Psoas muscle (tissue), 7 donors: ENCODE measurements at regions not wholly inside any gene's neighbourhood (a gene's known extent, or its start where the extent isn't known, plus 50 kb on each side); places are given as distances from the start of the nearest gene placed in this dataset.

ENCODE experiments used
- ATAC-seq, 4 donors: fragments of 200-7000 bp; cut with Tn5 transposase; one replicate each; pipeline ENCODE4 v1.9.1; 2020; ENCODE audit warnings: moderate library complexity in 3 of 4, mild to moderate bottlenecking in 2 of 4
- DNase-seq, 2 donors: peaks; one replicate each; pipeline ENCODE4 v3.0.0-alpha.2; 2020
- H3K27ac ChIP-seq: fragments of 200-600 bp; one replicate; pipeline ENCODE4 v1.8.0; 2022
- H3K27me3 ChIP-seq, 3 donors: fragments of 200-600 bp in 1 of 3; one replicate each; pipeline versions ENCODE4 v1.6.1 to v1.8.0; 2013 to 2022; ENCODE audit warnings: low read length in 2 of 3, mild to moderate bottlenecking in 2 of 3, moderate library complexity in 1 of 3; ENCODE audit not compliant: insufficient read depth in 3 of 3
- H3K36me3 ChIP-seq, 2 donors: fragments of 200-600 bp in 1 of 2; one replicate each; pipeline versions ENCODE4 v1.6.1 to v1.8.0; 2013 to 2022; ENCODE audit warnings: low read depth in 1 of 2, mild to moderate bottlenecking in 1 of 2, moderate library complexity in 1 of 2; ENCODE audit not compliant: insufficient read depth in 1 of 2
- H3K4me1 ChIP-seq: fragments of 200-600 bp; one replicate; pipeline ENCODE4 v1.8.0; 2022
- H3K4me3 ChIP-seq: fragments of 200-600 bp; one replicate; pipeline ENCODE4 v1.8.0; 2022; ENCODE audit warnings: mild to moderate bottlenecking
- H3K9me3 ChIP-seq: fragments of 200-600 bp; one replicate; pipeline ENCODE4 v1.8.0; 2022
- WGBS, 3 donors: extraction: QIAGEN DNeasy Blood & Tissue Kit; methylation state at CpG; one replicate each; pipeline versions ENCODE4 v1.1.6 to v1.1.7; 2013; 5-methylcytosine and 5-hydroxymethylcytosine counted together
- intact Hi-C, 2 donors: fragments of 100-400 bp; cut with DNase I; formaldehyde crosslinking; loops; one replicate each; pipeline versions ENCODE4 v1.11.0 to v1.14.2; 2022
- TF ChIP-seq, protein P1 (sequence below): fragments of 200-600 bp; IDR thresholded peaks from one replicate; pipeline ENCODE4 v1.8.0; 2022; ENCODE audit warnings: antibody characterized with exemption
- donor health status: healthy with polysubstance abuse.
- donor health status: DM: no; HTN: no; CAD: no; lungs with moderate emphysema.
- donor health status: Bipolar disorder and iron deficiency.
- donor health status: healthy.
- donor health status: DM: yes; HTN: yes; CAD: no.
- donor health status: DM: no; HTN: no; CAD: no.
- donor health status: DM: yes; HTN: yes; CAD: no.

DNA sequence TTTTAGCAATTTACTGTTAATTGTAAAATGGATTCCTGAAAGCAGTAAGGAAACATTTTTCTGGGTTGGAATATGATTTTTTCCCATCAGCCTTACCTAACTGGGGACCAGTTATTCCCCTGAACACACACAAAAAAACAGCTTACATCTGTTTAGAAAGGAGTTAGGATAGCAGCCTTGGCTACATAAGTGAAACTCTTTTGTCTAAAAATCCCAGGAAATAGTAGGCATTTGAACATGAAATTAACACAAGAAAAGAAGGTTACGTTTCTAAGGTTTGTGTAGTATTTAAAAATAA, 696.2 kb upstream of the MARCKS start:
- WGBS, 3 donors: 76 to 89% (median 80%) methylated on average over 1 of the region's 1 CpG
- intact Hi-C loops: no loop called here
- no peaks in the 10 kb centered on the region for H3K27me3 ChIP-seq
- DNase-seq (no peak), ATAC-seq (no peak)
- no peaks in the 10 kb centered on the region for H3K9me3 ChIP-seq
- no peak overlapping the region for H3K27ac ChIP-seq
- TF ChIP-seq, protein P1, sequence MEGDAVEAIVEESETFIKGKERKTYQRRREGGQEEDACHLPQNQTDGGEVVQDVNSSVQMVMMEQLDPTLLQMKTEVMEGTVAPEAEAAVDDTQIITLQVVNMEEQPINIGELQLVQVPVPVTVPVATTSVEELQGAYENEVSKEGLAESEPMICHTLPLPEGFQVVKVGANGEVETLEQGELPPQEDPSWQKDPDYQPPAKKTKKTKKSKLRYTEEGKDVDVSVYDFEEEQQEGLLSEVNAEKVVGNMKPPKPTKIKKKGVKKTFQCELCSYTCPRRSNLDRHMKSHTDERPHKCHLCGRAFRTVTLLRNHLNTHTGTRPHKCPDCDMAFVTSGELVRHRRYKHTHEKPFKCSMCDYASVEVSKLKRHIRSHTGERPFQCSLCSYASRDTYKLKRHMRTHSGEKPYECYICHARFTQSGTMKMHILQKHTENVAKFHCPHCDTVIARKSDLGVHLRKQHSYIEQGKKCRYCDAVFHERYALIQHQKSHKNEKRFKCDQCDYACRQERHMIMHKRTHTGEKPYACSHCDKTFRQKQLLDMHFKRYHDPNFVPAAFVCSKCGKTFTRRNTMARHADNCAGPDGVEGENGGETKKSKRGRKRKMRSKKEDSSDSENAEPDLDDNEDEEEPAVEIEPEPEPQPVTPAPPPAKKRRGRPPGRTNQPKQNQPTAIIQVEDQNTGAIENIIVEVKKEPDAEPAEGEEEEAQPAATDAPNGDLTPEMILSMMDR: no peak
- H3K36me3 ChIP-seq: no peaks in the 10 kb centered on the region
- H3K4me1 ChIP-seq: no peaks in the 10 kb centered on the region
- no peak overlapping the region for H3K4me3 ChIP-seq

DNA sequence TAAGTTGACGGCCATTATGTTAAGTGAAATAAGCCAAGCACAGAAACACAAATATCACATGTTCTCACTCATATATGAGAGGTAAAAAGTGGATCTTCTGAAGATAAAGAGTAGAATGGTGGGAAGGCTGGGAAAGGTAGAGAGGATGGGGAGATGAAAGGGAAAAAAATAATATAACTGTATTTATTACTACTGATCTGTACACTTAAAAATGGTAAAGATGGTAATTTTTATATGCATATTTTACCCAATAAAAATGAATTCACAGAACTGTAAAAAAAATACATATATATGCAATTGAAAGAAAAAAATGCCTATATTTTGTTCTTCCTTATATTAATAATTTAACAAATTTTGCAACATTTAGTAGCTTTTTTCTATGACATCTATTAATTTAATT, 694.4 kb upstream of the MARCKS start:
- DNase-seq (no peak), ATAC-seq (no peak)
- Histone ChIP-seq H3K4me1 (no peaks in the 10 kb centered on the region), H3K27me3 (no peaks in the 10 kb centered on the region), H3K9me3 (no peaks in the 10 kb centered on the region), H3K27ac (no peak overlapping the region), H3K36me3 (no peaks in the 10 kb centered on the region), H3K4me3 (no peak overlapping the region)
- 96 to 100% (median 98%) methylated on average over 1 of the region's 1 CpG for WGBS, 3 donors
- intact Hi-C loops: no loop called here
- TF ChIP-seq, protein P1: no peak

DNA sequence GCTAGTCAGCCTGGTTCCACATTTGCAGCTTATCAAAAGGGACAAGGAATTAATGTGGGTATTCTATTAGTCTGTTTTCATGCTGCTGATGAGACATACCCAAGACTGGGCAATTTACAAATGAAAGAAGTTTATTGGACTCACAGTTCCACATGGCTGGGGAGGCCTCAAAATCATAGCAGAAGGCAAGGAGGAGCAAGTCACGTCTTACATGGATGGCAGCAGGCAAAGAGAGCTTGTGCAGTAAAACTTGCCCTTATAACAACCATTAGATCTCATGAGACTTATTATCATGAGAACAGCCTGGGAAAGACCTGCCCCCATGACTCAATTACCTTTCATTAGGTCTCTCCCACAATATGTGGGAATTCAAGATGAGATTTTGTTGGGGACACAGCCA, 689.1 kb upstream of the MARCKS start:
- no peak overlapping the region for H3K4me3 ChIP-seq
- WGBS, 3 donors: 92 to 100% (median 95%) methylated on average over 1 of the region's 1 CpG
- H3K9me3 ChIP-seq: peaks cover 6% of the 10 kb centered on the region
- DNase-seq (no peak), ATAC-seq (no peak)
- H3K4me1 ChIP-seq: peaks cover 8% of the 10 kb centered on the region
- H3K27me3 ChIP-seq: no peaks in the 10 kb centered on the region
- TF ChIP-seq, protein P1: no peak
- H3K27ac ChIP-seq: no peak overlapping the region
- intact Hi-C loops: no loop called here
- H3K36me3 ChIP-seq: no peaks in the 10 kb centered on the region

DNA sequence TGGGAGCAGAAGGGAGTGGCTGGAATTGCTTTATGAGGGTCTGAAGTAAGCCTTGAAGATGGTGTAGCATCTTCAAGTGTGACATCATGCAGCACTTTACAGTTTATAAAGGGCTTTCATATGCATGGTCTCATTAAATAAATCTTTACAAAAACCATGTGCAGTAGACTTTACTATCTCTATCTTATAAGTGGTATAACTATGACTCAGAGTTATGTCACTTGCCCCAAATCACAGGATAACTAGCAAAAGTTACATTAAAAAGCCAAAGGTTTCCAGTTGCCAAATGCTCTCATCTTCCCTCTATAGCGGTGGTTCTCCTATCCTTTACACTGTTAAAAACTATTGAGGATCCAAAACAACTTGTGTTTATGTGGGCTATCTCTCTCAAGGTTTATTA, 687.7 kb upstream of the MARCKS start:
- DNase-seq (no peak), ATAC-seq (no peak)
- H3K27ac ChIP-seq: no peak overlapping the region
- WGBS, 3 donors: 90 to 97% (median 95%) methylated on average over 1 of the region's 1 CpG
- intact Hi-C loops: no loop called here
- H3K4me3 ChIP-seq: no peak overlapping the region
- no peaks in the 10 kb centered on the region for H3K36me3 ChIP-seq
- TF ChIP-seq, protein P1: no peak
- H3K9me3 ChIP-seq: peaks cover 6% of the 10 kb centered on the region
- peaks cover 8% of the 10 kb centered on the region for H3K4me1 ChIP-seq
- no peaks in the 10 kb centered on the region for H3K27me3 ChIP-seq

DNA sequence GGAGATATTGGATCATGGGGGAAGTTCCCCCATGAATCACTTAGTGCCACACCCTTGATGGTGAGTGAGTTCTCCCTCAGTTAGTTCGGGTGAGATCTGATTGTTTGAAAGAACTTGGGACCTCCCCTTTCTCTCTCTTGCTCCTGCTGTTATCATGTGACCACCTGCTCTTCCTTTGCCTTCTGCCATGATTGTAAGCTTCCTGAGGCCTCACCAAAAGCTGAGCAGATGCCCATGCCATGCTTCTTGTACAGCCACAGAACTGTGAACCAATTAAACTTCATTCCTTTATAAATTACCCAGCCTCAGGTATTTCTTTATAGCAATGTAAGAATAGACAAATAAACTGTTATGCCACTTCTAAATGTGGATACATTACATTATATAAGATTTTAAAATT, 686.7 kb upstream of the MARCKS start:
- no peak for DNase-seq
- no peaks in the 10 kb centered on the region for H3K36me3 ChIP-seq
- intact Hi-C loops: no loop called here
- ATAC-seq: no peak
- 96 to 100% (median 100%) methylated on average over 1 of the region's 1 CpG for WGBS, 3 donors
- no peak overlapping the region for H3K27ac ChIP-seq
- H3K4me1 ChIP-seq: peaks cover 8% of the 10 kb centered on the region
- H3K9me3 ChIP-seq: peaks cover 6% of the 10 kb centered on the region
- TF ChIP-seq, protein P1: no peak
- H3K27me3 ChIP-seq: no peaks in the 10 kb centered on the region
- H3K4me3 ChIP-seq: no peak overlapping the region
